Activated T-cell treated with anti-CD3 and anti-CD28 coated beads for 48 hours (primary cell): ENCODE measurements at regions not wholly inside any gene's neighbourhood (a gene's known extent, or its start where the extent isn't known, plus 50 kb on each side); places are given as distances from the start of the nearest gene placed in this dataset.

ENCODE experiments used
- DNase-seq: peaks from one replicate; pipeline ENCODE4 v3.0.0-alpha.2; 2020; ENCODE audit warnings: low read depth

- no peak for DNase-seq
Measured at GRCh38 chr21:17446737-17447136, 66.1 kb upstream of the CXADR start.

GRCh38 chr21:17449701-17450100 lies 63.1 kb upstream of the CXADR start:
- no peak for DNase-seq

- no peak for DNase-seq
Measured at GRCh38 chr21:17451364-17451891, 61.4 kb upstream of the CXADR start.

- peak; percentile 54 for DNase-seq
Measured at GRCh38 chr21:17454315-17455027, 58.4 kb upstream of the CXADR start.

GRCh38 chr21:17455028-17455353 lies 57.9 kb upstream of the CXADR start:
- DNase-seq, result no peak

GRCh38 chr21:17455451-17455850 lies 57.4 kb upstream of the CXADR start:
- DNase-seq, result no peak

GRCh38 chr21:17458279-17458678 lies 54.6 kb upstream of the CXADR start:
- DNase-seq, result no peak

GRCh38 chr21:17460094-17460493 lies 52.7 kb upstream of the CXADR start:
- DNase-seq, result no peak

- DNase-seq, result no peak
Measured at GRCh38 chr21:17461014-17461413, 51.8 kb upstream of the CXADR start.

- DNase-seq, result no peak
Measured at GRCh38 chr21:17461582-17461981, 51.3 kb upstream of the CXADR start.

- no peak for DNase-seq
Measured at GRCh38 chr21:17462276-17462981, 50.4 kb upstream of the CXADR start.
